ENCODE measurements at regions not wholly inside any gene's neighbourhood (a gene's known extent, or its start where the extent isn't known, plus 50 kb on each side); places are given as distances from the start of the nearest gene placed in this dataset.

DNA sequence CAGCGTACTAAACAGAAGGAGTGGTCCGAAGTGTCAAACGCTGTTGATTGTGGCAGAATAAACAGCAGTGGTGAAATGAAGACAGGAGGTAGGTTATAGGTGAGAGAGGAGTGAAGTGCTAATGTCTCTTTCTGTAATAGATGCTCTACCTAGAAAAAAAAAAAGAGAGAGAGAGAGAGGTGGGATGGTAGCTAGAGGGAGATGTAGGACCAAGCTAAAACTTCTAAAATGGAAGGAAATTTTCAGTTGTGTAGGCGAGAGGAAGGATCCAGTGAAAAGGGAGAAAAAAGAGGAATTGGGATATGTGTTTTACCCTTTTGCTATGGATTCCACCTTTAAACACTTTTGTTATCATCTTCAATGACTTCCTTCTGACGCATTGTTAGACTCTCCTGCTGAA, 126.5 kb upstream of the BMP2 start:
- ATAC-seq (ENCODE audit: poor library complexity) (no peak), DNase-seq (no peak)
- intact Hi-C loops (cut with DNase I, micrococcal nuclease) = no loop called here
- no peaks in the 10 kb centered on the region for H3K27me3 ChIP-seq (ENCODE audit: control insufficient read depth in 1 of 2, insufficient read depth in 2 of 2, low read length in 2 of 2)
- no peaks in the 10 kb centered on the region for H3K36me3 Mint-ChIP-seq (ENCODE audit: low read depth)
- ChIA-PET CTCF (no interaction called here), POLR2A (no interaction called here)
- TF ChIP-seq, protein P1, sequence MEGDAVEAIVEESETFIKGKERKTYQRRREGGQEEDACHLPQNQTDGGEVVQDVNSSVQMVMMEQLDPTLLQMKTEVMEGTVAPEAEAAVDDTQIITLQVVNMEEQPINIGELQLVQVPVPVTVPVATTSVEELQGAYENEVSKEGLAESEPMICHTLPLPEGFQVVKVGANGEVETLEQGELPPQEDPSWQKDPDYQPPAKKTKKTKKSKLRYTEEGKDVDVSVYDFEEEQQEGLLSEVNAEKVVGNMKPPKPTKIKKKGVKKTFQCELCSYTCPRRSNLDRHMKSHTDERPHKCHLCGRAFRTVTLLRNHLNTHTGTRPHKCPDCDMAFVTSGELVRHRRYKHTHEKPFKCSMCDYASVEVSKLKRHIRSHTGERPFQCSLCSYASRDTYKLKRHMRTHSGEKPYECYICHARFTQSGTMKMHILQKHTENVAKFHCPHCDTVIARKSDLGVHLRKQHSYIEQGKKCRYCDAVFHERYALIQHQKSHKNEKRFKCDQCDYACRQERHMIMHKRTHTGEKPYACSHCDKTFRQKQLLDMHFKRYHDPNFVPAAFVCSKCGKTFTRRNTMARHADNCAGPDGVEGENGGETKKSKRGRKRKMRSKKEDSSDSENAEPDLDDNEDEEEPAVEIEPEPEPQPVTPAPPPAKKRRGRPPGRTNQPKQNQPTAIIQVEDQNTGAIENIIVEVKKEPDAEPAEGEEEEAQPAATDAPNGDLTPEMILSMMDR (IDR thresholded peaks at IDR 0.05) = no peak
- H3K36me3 ChIP-seq (ENCODE audit: insufficient read depth, low read length) = no peaks in the 10 kb centered on the region
- peaks cover 0 to 3% of the 10 kb centered on the region in 2 experiments for H3K9me3 ChIP-seq (ENCODE audit: control insufficient read depth in 1 of 2, insufficient read depth in 1 of 2, low read length in 2 of 2)
- H3K27ac Mint-ChIP-seq = no peak overlapping the region
- no peak overlapping the region for H3K4me3 Mint-ChIP-seq
- H3K9me3 Mint-ChIP-seq = no peaks in the 10 kb centered on the region
- no peaks in the 10 kb centered on the region for H3K4me1 ChIP-seq (ENCODE audit: insufficient read depth, low read length)
- H3K27me3 Mint-ChIP-seq = no peaks in the 10 kb centered on the region
- no peak overlapping the region for H3K4me3 ChIP-seq (ENCODE audit: low read length)
- no peaks in the 10 kb centered on the region for H3K4me1 Mint-ChIP-seq (ENCODE audit: low read depth)
- no peak overlapping the region for H3K27ac ChIP-seq (ENCODE audit: low read depth in 1 of 2, low read length in 2 of 2)

DNA sequence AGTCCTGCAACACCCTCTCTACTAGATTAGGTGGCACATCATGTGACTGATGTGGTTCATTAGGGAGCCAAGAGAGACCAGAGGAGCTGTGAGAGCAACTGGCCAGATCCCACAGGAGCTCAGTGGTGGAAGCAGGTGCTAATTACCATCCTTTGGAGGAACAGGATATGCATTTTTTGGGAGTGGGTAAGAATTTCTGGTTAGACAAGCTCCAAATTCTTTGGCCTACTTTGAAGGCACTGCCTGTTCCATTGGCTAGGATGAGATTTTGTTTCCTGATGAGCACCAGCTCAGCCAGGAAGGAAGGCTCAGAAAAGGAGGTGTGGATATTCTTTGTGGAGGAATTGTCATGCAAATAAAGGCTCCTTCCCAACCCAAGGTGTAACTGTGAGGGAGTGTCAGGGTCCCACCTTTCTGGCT, 130.3 kb upstream of the BMP2 start:
- no peaks in the 10 kb centered on the region for H3K36me3 ChIP-seq (ENCODE audit: insufficient read depth, low read length)
- Mint-ChIP-seq H3K27ac (no peak overlapping the region), H3K4me1 (ENCODE audit: low read depth) (no peaks in the 10 kb centered on the region), H3K9me3 (no peaks in the 10 kb centered on the region), H3K36me3 (ENCODE audit: low read depth) (no peaks in the 10 kb centered on the region), H3K27me3 (no peaks in the 10 kb centered on the region), H3K4me3 (no peak overlapping the region)
- H3K27ac ChIP-seq (ENCODE audit: low read depth in 1 of 2, low read length in 2 of 2) = no peak overlapping the region
- no peak for ATAC-seq (ENCODE audit: poor library complexity)
- ChIA-PET POLR2A (no interaction called here), CTCF (no interaction called here)
- no peaks in the 10 kb centered on the region for H3K27me3 ChIP-seq (ENCODE audit: control insufficient read depth in 1 of 2, insufficient read depth in 2 of 2, low read length in 2 of 2)
- DNase-seq = no peak
- TF ChIP-seq, protein P1 (IDR thresholded peaks at IDR 0.05) = no peak
- intact Hi-C loops (cut with DNase I, micrococcal nuclease) = no loop called here
- no peak overlapping the region for H3K4me3 ChIP-seq (ENCODE audit: low read length)
- H3K9me3 ChIP-seq (ENCODE audit: control insufficient read depth in 1 of 2, insufficient read depth in 1 of 2, low read length in 2 of 2) = peaks cover 0 to 3% of the 10 kb centered on the region in 2 experiments
- H3K4me1 ChIP-seq (ENCODE audit: insufficient read depth, low read length) = no peaks in the 10 kb centered on the region

DNA sequence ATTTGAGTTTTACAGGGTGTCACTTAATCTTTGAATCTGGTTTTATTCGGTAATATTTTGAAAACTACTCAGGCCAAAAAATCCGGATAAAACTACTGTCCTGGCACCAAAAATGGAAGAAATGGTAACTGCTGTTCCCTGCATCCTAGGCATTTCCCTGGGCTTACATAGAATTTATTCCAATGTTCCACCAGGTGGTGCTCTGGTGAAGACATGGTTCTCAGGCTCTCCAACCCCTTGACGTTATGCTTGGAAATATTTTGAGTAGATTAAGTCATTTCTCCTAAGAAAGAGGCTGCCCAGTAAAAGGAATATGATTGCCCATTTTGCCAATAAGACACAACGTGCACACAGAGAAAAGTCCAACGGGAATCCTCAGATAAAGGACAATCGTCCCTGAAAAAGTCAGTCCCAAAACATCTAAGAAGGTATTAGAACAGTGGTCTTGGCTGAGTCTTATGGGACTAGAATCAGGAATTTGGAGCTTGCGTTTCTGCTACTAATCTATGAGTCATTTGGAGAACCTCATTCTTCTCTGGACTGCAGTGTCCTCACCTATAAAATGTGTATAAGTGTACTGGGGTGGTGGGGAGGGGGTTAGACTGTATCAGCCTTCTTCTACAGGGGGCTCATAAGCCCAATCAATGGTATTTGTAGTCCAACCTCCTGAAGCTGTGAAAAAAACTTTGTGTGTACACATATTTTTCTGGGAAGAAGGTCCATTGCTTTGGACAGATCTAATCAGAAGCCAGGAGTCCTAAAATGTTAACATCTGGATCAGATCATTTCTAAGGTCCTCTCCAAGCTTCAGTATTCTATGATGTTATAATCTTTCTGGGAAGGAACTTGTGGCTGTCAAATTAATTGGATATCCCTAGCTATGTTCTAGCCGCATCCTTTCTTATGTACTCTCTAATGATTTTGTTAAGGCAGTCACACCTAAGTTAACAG, 131.0 kb upstream of the BMP2 start:
- no peak for DNase-seq
- TF ChIP-seq, protein P1 (IDR thresholded peaks at IDR 0.05) = no peak
- Mint-ChIP-seq H3K9me3 (no peaks in the 10 kb centered on the region), H3K4me1 (ENCODE audit: low read depth) (no peaks in the 10 kb centered on the region), H3K27ac (no peak overlapping the region), H3K4me3 (no peak overlapping the region), H3K27me3 (no peaks in the 10 kb centered on the region), H3K36me3 (ENCODE audit: low read depth) (no peaks in the 10 kb centered on the region)
- Histone ChIP-seq H3K27me3 (ENCODE audit: control insufficient read depth in 1 of 2, insufficient read depth in 2 of 2, low read length in 2 of 2) (no peaks in the 10 kb centered on the region), H3K4me3 (ENCODE audit: low read length) (no peak overlapping the region), H3K9me3 (ENCODE audit: control insufficient read depth in 1 of 2, insufficient read depth in 1 of 2, low read length in 2 of 2) (peaks cover 0 to 3% of the 10 kb centered on the region in 2 experiments), H3K36me3 (ENCODE audit: insufficient read depth, low read length) (no peaks in the 10 kb centered on the region), H3K27ac (ENCODE audit: low read depth in 1 of 2, low read length in 2 of 2) (no peak overlapping the region), H3K4me1 (ENCODE audit: insufficient read depth, low read length) (no peaks in the 10 kb centered on the region)
- ATAC-seq (ENCODE audit: poor library complexity) = no peak
- ChIA-PET POLR2A (no interaction called here), CTCF (no interaction called here)
- intact Hi-C loops (cut with DNase I, micrococcal nuclease) = no loop called here
